KG1 (cell line): ENCODE measurements at regions not wholly inside any gene's neighbourhood (a gene's known extent, or its start where the extent isn't known, plus 50 kb on each side); places are given as distances from the start of the nearest gene placed in this dataset.
"Not testable (repeated sequence)": the region's sequence is repeated elsewhere in the genome, so short reads cannot be mapped to it uniquely, and the experiment has no call there.

Experiments
- DNase-seq: peaks from one replicate; lab custom pipeline; 2025; lab: John Stamatoyannopoulos, UW

GRCh38 chr13:33411312-33411711 lies 125.8 kb upstream of the STARD13 start:
- DNase-seq = no peak

DNA sequence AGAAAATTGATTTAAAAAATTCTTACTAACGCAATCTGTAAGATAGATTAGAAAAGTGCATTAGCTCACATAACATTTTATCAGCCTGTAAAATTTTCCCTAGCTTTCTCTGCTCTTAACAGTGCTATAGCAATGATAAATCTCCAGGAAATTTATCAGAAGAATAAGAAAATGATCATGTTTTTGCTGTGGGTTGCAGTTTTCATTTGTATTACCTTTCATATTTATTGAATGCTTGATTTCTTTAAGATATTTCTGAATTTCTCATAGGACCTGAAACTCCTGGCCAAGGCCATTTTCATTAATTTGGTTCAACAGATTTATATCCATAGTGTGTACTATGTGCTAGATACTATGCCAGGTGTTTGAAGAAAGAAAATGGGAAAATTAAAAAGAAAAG lies 130.3 kb upstream of the STARD13 start:
- DNase-seq = no peak

- not testable (repeated sequence) for DNase-seq
Observed at GRCh38 chr13:33418224-33418953, 132.8 kb upstream of the STARD13 start.

DNA sequence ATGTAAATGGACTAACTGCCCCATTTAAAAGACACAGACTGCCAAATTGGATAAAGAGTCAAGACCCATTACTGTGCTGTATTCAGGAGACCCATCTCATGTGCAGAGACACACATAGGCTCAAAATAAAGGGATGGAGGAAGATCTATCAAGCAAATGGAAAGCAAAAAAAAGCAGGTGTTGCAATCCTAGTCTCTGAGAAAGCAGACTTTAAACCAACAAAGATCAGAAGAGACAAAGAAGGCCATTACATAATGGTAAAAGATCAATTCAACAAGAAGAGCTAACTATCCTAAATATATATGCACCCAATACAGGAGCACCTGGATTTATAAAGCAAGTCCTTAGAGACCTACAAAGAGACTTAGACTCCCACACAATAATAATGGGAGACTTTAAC lies 134.6 kb upstream of the STARD13 start:
- DNase-seq = not testable (repeated sequence)

- no peak for DNase-seq
Observed at GRCh38 chr13:33426131-33426530, 140.6 kb upstream of the STARD13 start.

GRCh38 chr13:33433316-33433715 lies 147.8 kb upstream of the STARD13 start:
- no peak for DNase-seq

GRCh38 chr13:33434676-33435075 lies 149.1 kb upstream of the STARD13 start:
- no peak for DNase-seq

- no peak for DNase-seq
Observed at GRCh38 chr13:33435207-33435606, 149.7 kb upstream of the STARD13 start.

DNA sequence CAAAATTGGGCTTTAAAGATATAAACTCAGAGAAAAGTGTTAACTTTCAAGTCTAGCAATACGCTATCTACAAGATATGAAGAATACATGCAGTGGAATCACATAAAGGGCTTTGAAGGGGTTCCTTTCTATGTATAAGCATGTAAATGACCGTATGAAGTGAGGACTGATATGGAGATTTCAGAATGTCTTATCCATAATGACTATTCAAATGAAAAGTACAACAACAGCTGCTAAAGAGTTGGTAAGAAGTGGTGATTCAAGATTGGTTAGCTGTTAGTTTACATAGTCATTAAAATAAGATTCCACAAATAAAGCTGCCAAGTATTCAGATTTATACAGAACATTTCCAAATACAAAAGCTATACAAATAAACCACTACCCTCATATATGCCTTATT lies 153.4 kb upstream of the STARD13 start:
- no peak for DNase-seq

DNA sequence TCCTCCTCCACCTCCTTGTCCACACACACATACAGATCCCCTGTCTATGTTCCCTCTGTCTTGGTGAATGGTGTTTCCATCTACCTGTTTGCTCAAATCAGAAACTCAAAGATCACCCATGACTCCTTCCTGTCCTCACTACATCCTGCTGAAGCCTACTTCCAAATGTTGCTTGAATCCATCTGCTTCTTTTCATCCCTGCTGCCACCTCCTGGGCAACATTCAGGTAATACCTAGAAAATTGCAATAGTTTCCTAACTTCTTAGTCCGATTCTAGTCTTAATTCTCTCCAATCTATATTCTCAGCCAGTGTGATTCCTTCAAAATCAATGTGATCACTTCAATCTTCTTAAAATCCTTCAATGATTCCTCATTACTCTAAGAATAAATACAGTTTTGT lies 155.5 kb upstream of the STARD13 start:
- no peak for DNase-seq

- no peak for DNase-seq
Observed at GRCh38 chr13:33445024-33445423, 159.5 kb upstream of the STARD13 start.

DNA sequence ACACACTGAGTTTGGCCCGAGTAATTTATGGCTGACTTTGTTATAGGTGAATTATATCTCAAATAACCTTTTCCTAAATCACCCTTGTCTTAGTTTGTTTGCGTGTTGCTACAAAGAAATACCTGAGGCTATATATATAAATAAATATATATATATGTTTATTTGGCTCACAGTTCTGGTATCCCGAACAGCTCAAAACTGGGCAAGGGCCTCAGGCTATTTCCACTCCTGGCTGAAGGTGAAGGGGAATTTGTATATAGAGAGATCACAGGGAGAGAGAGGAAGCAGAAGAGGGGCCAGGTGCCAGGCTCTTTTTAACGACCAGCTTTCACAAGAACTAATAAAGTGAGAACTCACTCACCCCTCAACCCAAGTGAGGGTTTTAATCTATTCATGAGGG lies 159.9 kb upstream of the STARD13 start:
- DNase-seq = no peak

GRCh38 chr13:33446821-33447725 lies 161.5 kb upstream of the STARD13 start:
- DNase-seq = no peak

DNA sequence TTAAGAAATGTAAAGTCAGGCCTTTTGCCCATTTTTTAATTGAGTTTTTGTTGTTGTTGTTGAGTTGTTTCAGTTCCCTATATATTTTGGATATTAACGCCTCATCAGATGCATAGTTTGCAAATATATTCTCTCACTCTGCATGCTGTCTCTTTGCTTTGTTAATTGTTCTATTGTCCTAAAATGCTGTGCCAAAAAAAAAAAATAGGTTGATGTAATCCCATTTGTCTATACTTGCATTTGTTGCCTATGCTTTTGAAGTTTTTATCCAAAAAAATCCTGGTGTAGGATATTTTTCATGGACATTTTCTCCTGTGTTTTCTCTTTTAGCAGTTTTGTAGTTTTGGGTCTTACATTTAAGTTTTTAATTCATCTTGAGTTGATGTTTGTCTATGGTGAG lies 163.3 kb upstream of the STARD13 start:
- DNase-seq = no peak

DNA sequence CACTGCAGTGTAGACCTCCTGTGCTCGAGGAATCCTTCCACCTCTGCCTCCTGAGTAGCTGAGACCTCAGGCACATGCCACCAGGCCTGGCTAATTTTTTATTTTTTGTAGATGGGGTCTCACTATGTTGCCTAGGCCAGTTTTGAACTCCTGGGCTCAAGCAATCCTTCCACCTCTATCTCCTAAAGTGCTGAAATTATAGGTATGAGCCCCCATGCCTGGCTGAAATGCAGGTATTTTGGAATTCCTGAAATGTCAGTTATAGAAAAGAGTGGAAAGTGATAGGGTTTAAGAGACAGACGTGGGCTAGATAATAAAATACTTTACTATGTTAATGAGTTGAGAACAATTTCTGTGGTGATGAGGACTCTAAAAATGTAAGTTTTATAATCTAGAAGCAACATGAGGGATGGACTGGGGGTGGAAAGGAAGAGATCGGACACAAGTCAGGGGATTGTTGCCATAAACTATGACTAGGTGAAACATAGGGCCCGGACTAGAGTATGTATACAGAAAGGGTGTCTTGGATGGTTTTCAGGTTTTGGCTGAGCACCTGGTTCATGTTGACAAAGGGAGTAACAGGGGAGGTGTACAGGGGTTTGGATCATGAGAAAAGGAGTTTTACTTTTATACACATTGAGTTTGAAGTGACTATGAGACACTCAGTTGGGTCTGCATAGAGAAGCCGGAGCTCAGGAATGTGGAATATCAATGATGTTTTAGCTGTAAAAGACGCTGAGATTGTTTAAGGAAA lies 165.6 kb upstream of the STARD13 start:
- DNase-seq = no peak

DNA sequence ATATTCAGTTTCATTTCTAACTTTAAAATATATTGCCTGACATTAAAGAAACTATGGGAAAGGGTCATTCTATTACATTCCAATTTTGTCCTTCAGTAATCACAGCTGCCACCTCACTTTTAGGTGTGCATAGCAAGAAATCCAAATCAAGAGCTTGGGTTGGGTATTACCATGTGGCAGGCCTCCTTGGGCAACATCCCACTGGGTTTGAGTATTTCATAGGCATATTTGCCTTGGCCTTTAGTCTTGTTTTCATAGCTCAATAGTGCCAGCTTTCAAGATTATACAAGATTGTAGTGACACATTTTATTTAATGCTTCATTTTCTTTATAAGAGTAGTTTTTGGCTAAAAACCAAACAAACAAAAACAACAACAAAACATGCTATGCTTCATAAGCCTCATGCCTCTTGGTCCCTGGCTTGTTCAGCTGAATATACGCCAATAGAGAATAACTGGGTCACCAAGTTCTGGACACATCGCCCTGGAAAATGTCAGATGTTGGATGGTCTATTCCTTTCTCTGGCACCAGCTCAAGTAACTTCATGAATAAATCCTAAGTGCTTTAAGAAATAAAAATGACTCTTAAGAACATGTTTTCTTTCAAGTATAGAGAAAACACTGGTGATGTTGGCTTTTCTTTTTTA lies 167.4 kb upstream of the STARD13 start:
- DNase-seq = no peak

- no peak for DNase-seq
Observed at GRCh38 chr13:33453936-33454335, 168.4 kb upstream of the STARD13 start.

DNA sequence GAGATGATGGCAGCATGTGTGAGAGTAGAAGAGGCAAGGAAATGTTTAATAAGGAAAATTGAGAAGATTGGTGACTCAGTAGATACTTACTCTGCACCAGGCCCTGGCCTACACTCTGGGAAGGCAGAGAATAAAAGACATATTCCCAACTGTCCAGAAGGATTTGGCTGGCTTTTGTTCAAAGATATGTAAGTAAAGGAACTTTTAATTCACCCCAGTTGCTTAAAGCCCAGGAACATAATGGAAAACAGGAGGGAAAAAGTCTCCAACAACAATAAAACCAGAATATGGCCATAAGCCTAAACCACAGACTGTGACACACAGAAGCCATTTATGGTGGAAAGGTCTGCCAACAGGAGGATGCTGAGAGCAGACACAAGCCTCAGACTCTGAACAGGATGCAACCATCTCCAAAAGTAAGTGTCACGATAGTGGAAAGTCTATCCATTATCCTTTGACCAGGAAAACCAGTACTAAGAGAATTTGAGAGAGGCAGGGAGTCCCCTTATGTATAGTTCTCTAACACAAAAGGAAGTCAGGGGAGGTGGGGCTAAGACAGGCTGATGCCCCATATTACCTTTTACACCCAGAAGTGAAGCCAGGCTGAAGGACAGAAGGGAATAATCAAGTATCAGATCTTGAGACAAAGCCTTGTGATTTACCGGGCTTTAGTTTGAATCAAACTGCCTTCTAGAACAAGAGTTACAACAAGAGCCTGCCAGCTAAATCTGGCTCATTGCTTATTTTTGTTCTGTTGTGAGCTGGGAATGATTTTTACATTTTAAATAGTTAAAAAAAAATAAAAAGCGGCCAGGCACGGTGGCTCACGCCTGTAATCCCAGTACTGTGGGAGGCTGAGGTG lies 169.5 kb upstream of the STARD13 start:
- DNase-seq = no peak

DNA sequence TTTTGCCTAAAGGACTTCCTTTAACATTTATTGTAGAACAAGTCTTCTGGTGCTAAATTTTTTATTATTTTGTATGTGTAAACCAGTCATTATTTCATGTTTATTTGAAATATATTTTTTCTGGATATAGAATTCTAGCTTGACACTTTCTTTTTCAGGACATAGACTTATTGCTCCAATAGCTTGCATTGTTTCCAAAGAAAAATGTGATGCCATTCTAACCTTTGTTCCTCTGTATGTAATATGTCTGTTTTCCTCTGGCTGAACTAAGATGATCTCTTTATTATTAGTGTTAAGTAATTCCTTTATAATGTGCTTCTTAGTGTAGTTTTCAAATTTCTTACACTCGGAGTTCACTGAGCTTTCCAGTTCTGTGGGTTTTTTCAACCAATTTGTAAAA lies 174.1 kb upstream of the STARD13 start:
- DNase-seq = no peak

DNA sequence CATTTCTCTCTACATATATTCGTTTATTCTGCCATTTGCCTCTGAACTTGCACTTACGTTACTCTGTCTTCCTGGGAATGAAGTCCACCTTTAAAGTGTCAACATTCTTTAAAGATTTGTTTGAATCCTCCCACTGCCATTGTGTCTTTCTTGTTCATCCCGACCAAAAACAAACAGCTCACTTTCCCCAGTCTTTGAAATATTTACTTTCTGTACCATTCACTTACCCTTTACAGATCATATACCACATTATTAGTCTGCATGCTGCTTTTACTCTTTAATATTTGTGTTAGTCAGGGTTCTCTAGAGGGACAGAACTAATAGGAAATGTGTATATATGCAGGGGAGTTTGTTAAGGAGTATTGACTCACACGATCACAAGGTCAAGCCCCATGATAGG lies 176.6 kb upstream of the STARD13 start:
- no peak for DNase-seq

DNA sequence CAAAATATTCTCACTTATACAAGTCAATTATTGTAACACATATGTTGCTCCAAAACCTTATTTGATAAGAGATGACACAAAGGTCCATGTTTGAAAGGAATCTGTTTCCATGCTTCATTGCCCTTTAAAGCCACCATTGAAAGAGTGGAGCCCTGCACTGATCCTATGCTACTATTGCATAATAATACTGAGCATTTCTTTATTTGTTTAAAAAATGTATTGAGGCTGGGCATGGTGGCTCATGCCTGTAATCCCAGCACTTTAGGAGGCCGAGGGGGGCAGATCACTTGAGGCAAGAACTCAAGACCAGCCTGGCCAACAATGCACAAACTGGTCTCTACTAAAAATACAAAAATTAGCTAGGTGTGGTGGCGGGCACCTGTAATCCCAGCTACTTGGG lies 178.8 kb upstream of the STARD13 start:
- DNase-seq = no peak
